ENCODE measurements at regions not wholly inside any gene's neighbourhood (a gene's known extent, or its start where the extent isn't known, plus 50 kb on each side); places are given as distances from the start of the nearest gene placed in this dataset.
A peak's percentile ranks its signal among the peaks of the same experiment; 100 is the strongest.

GRCh38 chr20:56060486-56060885, 55.2 kb upstream of the CBLN4 start:
- H3K4me2 ChIP-seq (ENCODE audit: insufficient read depth, low read length): no peak overlapping the region
- no peaks in the 10 kb centered on the region for H3K27me3 ChIP-seq (ENCODE audit: insufficient read depth, low read length, poor library complexity)
- DNase-seq: no peak

DNA sequence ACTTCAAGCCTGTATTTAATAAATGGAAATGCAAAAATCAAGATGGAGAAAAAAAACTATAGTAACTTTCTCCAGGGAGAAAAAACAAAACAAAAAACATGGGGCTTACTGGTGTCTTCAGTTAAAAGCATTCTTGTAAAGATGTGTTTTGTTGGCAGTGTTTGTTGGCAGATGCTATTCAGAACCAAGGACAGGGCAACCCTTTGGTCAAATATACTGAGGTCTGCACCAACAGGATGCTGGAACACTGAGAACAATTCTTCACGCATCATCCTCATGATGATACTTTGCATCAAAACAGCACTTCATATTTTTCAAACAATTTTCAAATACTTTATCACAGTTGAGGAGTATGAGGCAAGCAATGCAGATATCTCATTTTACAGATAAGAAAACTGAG, 63.7 kb upstream of the CBLN4 start:
- Histone ChIP-seq H2AFZ (ENCODE audit: low read depth, low read length) (no peak overlapping the region), H3K4me2 (ENCODE audit: insufficient read depth, low read length) (no peak overlapping the region), H3K4me1 (ENCODE audit: insufficient read depth, low read length) (no peaks in the 10 kb centered on the region), H3K27ac (ENCODE audit: low read length) (no peak overlapping the region), H3K9ac (ENCODE audit: low read depth, low read length) (no peak overlapping the region), H3K36me3 (ENCODE audit: insufficient read depth, low read length) (no peaks in the 10 kb centered on the region), H3K27me3 (ENCODE audit: insufficient read depth, low read length, poor library complexity) (no peaks in the 10 kb centered on the region), H3K9me3 (ENCODE audit: insufficient read depth, low read length, severe bottlenecking) (no peaks in the 10 kb centered on the region), H3K4me3 (ENCODE audit: low read depth in 1 of 2, low read length in 2 of 2) (no peak overlapping the region), H4K20me1 (ENCODE audit: insufficient read depth, low read length) (no peaks in the 10 kb centered on the region), H3K79me2 (ENCODE audit: insufficient read depth, low read length) (no peaks in the 10 kb centered on the region)
- TF ChIP-seq, protein P1, sequence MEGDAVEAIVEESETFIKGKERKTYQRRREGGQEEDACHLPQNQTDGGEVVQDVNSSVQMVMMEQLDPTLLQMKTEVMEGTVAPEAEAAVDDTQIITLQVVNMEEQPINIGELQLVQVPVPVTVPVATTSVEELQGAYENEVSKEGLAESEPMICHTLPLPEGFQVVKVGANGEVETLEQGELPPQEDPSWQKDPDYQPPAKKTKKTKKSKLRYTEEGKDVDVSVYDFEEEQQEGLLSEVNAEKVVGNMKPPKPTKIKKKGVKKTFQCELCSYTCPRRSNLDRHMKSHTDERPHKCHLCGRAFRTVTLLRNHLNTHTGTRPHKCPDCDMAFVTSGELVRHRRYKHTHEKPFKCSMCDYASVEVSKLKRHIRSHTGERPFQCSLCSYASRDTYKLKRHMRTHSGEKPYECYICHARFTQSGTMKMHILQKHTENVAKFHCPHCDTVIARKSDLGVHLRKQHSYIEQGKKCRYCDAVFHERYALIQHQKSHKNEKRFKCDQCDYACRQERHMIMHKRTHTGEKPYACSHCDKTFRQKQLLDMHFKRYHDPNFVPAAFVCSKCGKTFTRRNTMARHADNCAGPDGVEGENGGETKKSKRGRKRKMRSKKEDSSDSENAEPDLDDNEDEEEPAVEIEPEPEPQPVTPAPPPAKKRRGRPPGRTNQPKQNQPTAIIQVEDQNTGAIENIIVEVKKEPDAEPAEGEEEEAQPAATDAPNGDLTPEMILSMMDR (IDR thresholded peaks at IDR 0.05; ENCODE audit: borderline replicate concordance, extremely low read depth, low read length, poor library complexity, severe bottlenecking): no peak
- TF ChIP-seq EZH2 (IDR thresholded peaks at IDR 0.05; ENCODE audit: borderline replicate concordance, low read depth, low read length, severe bottlenecking): no peak
- ATAC-seq (ENCODE audit: insufficient read depth, low read depth) (no peak), DNase-seq (peak; percentile 4)

More at GRCh38 chr20:56060486-56060885, 55.2 kb upstream of the CBLN4 start:
- Histone ChIP-seq H3K27ac (ENCODE audit: low read length) (no peak overlapping the region), H2AFZ (ENCODE audit: low read depth, low read length) (no peak overlapping the region), H3K9ac (ENCODE audit: low read depth, low read length) (no peak overlapping the region), H3K79me2 (ENCODE audit: insufficient read depth, low read length) (no peaks in the 10 kb centered on the region), H3K9me3 (ENCODE audit: insufficient read depth, low read length, severe bottlenecking) (no peaks in the 10 kb centered on the region), H3K4me3 (ENCODE audit: low read depth in 1 of 2, low read length in 2 of 2) (no peak overlapping the region), H4K20me1 (ENCODE audit: insufficient read depth, low read length) (no peaks in the 10 kb centered on the region), H3K36me3 (ENCODE audit: insufficient read depth, low read length) (no peaks in the 10 kb centered on the region), H3K4me1 (ENCODE audit: insufficient read depth, low read length) (no peaks in the 10 kb centered on the region)
- no peak for ATAC-seq (ENCODE audit: insufficient read depth, low read depth)
- TF ChIP-seq, protein P1 (IDR thresholded peaks at IDR 0.05; ENCODE audit: borderline replicate concordance, extremely low read depth, low read length, poor library complexity, severe bottlenecking): no peak
- no peak for TF ChIP-seq EZH2 (IDR thresholded peaks at IDR 0.05; ENCODE audit: borderline replicate concordance, low read depth, low read length, severe bottlenecking)

DNA sequence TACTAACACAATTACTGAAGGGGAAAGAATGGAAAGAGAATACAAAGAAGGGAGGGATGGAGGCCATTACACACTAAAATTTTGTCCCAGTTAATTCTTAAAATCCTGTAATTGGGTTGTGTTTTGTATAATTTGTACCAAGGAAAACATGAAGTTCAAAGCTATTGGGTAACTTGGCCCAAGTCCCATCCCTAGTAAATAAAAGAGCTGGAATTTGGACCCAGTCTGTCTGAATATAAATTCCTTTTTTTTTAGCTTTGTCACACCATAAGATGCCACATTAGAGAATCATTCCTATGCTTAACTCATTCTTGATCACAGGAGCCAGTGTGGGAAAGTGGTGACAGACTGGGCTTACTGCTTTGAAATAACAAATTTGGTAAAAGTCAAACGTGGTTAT, 66.8 kb upstream of the CBLN4 start:
- H3K4me1 ChIP-seq (ENCODE audit: insufficient read depth, low read length): no peaks in the 10 kb centered on the region
- H3K4me2 ChIP-seq (ENCODE audit: insufficient read depth, low read length): no peak overlapping the region
- TF ChIP-seq, protein P1 (IDR thresholded peaks at IDR 0.05; ENCODE audit: borderline replicate concordance, extremely low read depth, low read length, poor library complexity, severe bottlenecking): no peak
- no peak for TF ChIP-seq EZH2 (IDR thresholded peaks at IDR 0.05; ENCODE audit: borderline replicate concordance, low read depth, low read length, severe bottlenecking)
- H3K4me3 ChIP-seq (ENCODE audit: low read depth in 1 of 2, low read length in 2 of 2): no peak overlapping the region
- H3K36me3 ChIP-seq (ENCODE audit: insufficient read depth, low read length): no peaks in the 10 kb centered on the region
- H4K20me1 ChIP-seq (ENCODE audit: insufficient read depth, low read length): no peaks in the 10 kb centered on the region
- no peak overlapping the region for H3K9ac ChIP-seq (ENCODE audit: low read depth, low read length)
- no peak overlapping the region for H2AFZ ChIP-seq (ENCODE audit: low read depth, low read length)
- no peaks in the 10 kb centered on the region for H3K27me3 ChIP-seq (ENCODE audit: insufficient read depth, low read length, poor library complexity)
- H3K79me2 ChIP-seq (ENCODE audit: insufficient read depth, low read length): no peaks in the 10 kb centered on the region
- H3K9me3 ChIP-seq (ENCODE audit: insufficient read depth, low read length, severe bottlenecking): no peaks in the 10 kb centered on the region
- no peak for DNase-seq
- no peak overlapping the region for H3K27ac ChIP-seq (ENCODE audit: low read length)
- ATAC-seq (ENCODE audit: insufficient read depth, low read depth): no peak

DNA sequence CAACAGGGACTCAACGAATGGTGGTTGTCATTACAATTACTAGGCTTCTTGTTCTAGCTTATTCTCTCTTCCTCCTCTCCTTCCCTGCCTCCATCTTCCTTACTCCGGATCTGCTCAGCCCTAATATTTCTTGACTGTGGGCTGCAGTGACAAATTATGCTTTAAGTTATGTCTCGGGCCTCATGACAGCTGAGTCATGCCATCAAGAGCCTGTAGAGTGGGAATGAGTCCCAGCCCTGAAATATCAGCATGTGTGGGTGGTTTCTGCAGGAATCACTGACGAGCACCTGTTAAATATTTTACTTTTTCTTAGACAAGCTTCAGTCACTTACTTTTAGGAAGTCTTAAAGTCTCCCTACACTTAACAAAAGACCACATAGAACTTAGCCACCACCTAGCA, 83.1 kb upstream of the CBLN4 start:
- Histone ChIP-seq H3K9ac (ENCODE audit: low read depth, low read length) (no peak overlapping the region), H3K36me3 (ENCODE audit: insufficient read depth, low read length) (no peaks in the 10 kb centered on the region), H3K4me2 (ENCODE audit: insufficient read depth, low read length) (no peak overlapping the region), H3K27ac (ENCODE audit: low read length) (no peak overlapping the region), H3K27me3 (ENCODE audit: insufficient read depth, low read length, poor library complexity) (no peaks in the 10 kb centered on the region), H4K20me1 (ENCODE audit: insufficient read depth, low read length) (no peaks in the 10 kb centered on the region), H3K4me3 (ENCODE audit: low read depth in 1 of 2, low read length in 2 of 2) (no peak overlapping the region), H3K79me2 (ENCODE audit: insufficient read depth, low read length) (no peaks in the 10 kb centered on the region), H3K4me1 (ENCODE audit: insufficient read depth, low read length) (no peaks in the 10 kb centered on the region), H2AFZ (ENCODE audit: low read depth, low read length) (no peak overlapping the region), H3K9me3 (ENCODE audit: insufficient read depth, low read length, severe bottlenecking) (no peaks in the 10 kb centered on the region)
- no peak for DNase-seq
- no peak for ATAC-seq (ENCODE audit: insufficient read depth, low read depth)
- TF ChIP-seq, protein P1 (IDR thresholded peaks at IDR 0.05; ENCODE audit: borderline replicate concordance, extremely low read depth, low read length, poor library complexity, severe bottlenecking): no peak
- no peak for TF ChIP-seq EZH2 (IDR thresholded peaks at IDR 0.05; ENCODE audit: borderline replicate concordance, low read depth, low read length, severe bottlenecking)

Measured in DND-41 (cell line).